Cerebellar cortex (tissue), 1 donor: ENCODE measurements at regions not wholly inside any gene's neighbourhood (a gene's known extent, or its start where the extent isn't known, plus 50 kb on each side); places are given as distances from the start of the nearest gene placed in this dataset.

Experiments
- DNase-seq: peaks from one replicate; pipeline ENCODE4 v3.0.0-alpha.2; 2015; ENCODE audit warnings: low spot score

GRCh38 chr6:150651808-150652470, 52.3 kb downstream of the PLEKHG1 start:
- no peak for DNase-seq

GRCh38 chr6:150652848-150653613, 53.3 kb downstream of the PLEKHG1 start:
- no peak for DNase-seq

GRCh38 chr6:150654608-150655007, 54.9 kb downstream of the PLEKHG1 start:
- DNase-seq, result no peak

- DNase-seq, result no peak
Observed at GRCh38 chr6:150656156-150656555, 56.5 kb downstream of the PLEKHG1 start.

DNA sequence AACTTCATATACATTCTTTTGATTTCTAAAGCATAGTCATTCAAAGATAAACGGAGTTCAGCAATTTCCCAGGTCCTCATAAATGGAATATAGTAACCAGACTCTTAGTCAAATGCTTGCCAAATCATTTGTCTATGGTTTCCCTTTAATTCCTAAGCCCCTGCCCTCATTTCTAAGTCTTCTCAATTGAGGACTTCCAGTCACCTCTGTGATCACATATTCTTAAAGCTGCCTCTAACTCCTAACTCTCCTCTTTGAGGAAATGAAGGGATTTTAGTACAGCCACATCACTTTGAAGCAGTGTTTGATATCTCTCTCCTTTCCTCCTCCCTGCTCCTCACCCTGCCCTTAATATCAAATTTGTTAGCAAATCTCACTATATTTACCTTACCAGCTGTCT, 58.7 kb downstream of the PLEKHG1 start:
- DNase-seq, result no peak

- no peak for DNase-seq
Observed at GRCh38 chr6:150659046-150659763, 59.5 kb downstream of the PLEKHG1 start.

- no peak for DNase-seq
Observed at GRCh38 chr6:150661216-150662007, 61.7 kb downstream of the PLEKHG1 start.

DNA sequence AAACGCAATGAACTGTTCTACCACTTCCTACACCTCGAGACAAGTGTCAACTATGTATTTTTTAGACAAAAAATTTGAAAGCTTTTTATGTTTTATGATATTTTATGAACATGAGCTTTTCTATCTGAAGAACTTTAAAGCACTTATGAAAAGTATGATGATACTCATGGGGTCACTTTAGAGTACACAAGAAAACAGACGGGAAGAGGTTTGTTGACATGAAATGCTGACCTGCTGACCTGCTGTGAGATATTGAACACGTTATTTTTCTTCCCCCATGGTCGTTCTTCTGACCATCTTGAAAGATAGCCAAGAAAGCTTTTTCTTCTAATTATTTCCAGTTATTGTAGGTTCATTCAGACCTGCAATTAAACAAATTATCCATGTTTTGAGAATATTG, 63.1 kb downstream of the PLEKHG1 start:
- no peak for DNase-seq

DNA sequence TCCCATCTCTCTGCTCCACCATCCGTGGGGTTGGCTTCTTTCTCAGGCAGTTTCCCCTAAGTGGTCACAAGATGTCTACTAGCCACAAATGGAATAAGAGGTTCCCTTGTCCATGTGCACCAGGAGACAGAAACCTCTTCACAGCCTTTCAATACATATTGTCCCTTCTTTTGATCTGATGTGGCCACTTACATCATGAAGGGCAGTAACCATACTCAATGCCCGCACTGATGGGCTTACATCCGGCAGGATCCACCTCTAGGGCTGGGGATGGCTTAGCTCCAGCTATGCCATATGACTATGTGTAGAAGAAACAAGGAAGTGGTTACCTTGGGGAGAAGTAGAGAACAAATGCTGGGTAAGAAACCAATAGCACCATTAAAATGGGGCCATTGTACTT, 64.4 kb downstream of the PLEKHG1 start:
- DNase-seq, result no peak

- DNase-seq, result no peak
Observed at GRCh38 chr6:150666071-150666470, 66.4 kb downstream of the PLEKHG1 start.

DNA sequence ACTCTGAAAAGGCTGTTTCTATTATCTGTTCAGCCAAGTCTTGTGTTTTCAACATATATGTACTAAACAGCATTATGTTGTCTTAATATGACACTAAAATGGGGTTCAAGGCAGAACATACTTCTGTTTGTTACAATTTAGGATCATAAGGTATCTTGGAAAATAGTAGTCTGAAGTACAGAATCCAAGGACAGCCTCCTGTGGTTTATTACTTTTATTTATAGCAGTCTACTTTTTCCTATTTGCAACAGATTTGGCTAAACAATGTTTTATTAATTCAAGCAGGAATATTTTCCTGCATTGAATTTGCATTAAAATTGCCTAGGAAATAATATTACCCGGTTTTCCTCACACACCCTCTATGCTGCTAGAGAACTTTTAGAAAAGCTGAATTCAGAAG, 67.7 kb downstream of the PLEKHG1 start:
- DNase-seq, result no peak

- DNase-seq, result peak; percentile 20
Observed at GRCh38 chr6:150667977-150668716, 68.5 kb downstream of the PLEKHG1 start.

DNA sequence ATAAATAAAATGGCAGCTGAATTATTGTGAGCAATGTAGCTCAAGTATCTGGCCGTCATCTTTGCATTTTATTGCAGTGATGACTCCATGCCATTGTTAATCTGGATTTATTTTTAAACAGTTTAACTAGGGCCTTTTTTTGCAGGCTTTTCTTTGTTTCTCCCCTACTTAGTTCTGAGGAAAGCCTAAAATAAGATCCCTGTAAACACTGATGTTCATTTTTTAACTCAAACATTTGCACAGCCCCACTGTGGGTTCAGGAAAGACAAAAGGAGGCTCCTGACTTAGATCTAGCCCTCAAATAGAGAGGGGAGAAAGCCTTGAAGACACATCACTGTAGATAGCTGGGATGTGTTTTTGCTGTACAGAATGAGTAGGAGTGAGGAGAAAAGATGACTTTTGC, 69.2 kb downstream of the PLEKHG1 start:
- DNase-seq, result no peak

- DNase-seq, result no peak
Observed at GRCh38 chr6:150670311-150670710, 70.6 kb downstream of the PLEKHG1 start.

DNA sequence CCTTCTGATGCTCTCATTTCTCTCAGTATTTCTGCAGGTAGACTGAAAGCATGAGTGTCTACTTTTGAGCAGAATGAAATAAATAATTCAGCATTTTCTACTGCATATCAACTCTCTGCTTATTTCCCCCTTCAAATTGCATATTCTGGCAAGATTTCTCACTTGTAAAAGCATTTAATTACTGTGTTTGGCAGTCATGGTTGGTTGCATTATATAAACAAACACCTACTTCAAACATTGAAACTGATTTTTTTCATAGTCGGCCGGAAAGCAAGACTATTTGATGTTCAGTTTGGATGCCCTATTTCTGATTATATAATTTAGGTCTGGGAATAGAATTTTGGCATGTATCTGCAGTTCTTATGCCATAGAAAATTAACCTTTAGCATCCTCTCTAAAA, 73.1 kb downstream of the PLEKHG1 start:
- DNase-seq, result no peak

GRCh38 chr6:150673720-150674346, 74.1 kb downstream of the PLEKHG1 start:
- DNase-seq, result no peak

DNA sequence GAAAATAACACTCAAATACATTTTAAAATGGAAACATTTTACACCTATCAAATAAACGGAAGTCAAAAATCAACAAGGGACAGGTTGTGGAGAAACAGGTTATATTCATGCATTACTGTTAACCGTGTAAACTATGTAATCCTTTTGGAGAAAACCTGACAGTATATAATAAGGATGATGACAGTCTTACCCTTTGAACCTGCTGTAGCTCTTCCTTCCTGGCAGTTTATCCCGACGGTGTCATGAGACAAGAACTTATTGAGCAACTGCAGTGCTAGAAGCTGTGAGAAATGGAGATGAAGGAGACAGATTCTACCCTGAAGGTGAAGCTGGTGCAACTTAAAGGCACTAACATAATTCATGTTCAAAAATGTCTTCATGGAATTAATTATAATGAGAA, 76.7 kb downstream of the PLEKHG1 start:
- DNase-seq, result no peak

GRCh38 chr6:150676772-150677171, 77.1 kb downstream of the PLEKHG1 start:
- DNase-seq, result no peak

DNA sequence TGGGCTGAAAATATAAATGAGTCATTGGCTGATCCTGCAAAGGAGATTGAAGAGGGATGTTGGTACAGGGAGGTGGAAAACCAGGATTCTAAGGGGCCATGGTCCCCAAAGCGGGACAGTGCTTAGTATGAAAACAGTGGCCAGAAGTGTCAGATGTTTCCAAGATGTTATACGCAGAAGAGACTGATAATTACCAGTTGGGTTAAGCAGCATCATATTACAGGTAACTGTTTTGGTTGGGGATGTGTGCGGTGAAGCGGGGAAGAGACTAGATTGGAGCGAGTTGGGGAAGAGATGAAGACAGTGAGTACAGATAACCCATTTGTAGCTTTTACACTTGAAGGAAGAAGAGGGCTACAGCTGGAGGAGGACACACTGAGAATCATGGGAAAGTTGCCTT, 80.8 kb downstream of the PLEKHG1 start:
- no peak for DNase-seq

GRCh38 chr6:150681578-150682395, 82.1 kb downstream of the PLEKHG1 start:
- DNase-seq, result no peak
